ENCODE measurements at regions not wholly inside any gene's neighbourhood (a gene's known extent, or its start where the extent isn't known, plus 50 kb on each side); places are given as distances from the start of the nearest gene placed in this dataset.
"Not testable (repeated sequence)": the region's sequence is repeated elsewhere in the genome, so short reads cannot be mapped to it uniquely, and the experiment has no call there.

DNA sequence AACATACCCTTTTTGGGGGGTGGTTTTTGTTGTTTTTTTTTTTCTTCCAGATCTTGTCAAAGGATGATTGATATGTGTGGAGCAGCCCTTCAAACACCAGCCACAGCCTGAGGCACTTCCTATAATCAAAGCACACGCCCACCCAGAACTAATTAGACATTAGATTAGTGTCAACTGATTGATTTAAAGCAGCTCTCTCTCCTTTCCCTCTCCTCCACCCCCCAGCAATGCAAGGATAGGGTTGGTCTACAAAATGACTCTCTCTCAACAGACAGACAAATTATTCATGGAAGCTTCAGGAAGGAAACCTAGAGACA lies 250.3 kb upstream of the SOX9 start:
- TF ChIP-seq, protein P1, sequence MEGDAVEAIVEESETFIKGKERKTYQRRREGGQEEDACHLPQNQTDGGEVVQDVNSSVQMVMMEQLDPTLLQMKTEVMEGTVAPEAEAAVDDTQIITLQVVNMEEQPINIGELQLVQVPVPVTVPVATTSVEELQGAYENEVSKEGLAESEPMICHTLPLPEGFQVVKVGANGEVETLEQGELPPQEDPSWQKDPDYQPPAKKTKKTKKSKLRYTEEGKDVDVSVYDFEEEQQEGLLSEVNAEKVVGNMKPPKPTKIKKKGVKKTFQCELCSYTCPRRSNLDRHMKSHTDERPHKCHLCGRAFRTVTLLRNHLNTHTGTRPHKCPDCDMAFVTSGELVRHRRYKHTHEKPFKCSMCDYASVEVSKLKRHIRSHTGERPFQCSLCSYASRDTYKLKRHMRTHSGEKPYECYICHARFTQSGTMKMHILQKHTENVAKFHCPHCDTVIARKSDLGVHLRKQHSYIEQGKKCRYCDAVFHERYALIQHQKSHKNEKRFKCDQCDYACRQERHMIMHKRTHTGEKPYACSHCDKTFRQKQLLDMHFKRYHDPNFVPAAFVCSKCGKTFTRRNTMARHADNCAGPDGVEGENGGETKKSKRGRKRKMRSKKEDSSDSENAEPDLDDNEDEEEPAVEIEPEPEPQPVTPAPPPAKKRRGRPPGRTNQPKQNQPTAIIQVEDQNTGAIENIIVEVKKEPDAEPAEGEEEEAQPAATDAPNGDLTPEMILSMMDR (conservative IDR thresholded peaks at IDR 0.05): no peak
- no peak for TF ChIP-seq ZFX (IDR thresholded peaks at IDR 0.05)
- H3K27ac ChIP-seq: no peak overlapping the region

DNA sequence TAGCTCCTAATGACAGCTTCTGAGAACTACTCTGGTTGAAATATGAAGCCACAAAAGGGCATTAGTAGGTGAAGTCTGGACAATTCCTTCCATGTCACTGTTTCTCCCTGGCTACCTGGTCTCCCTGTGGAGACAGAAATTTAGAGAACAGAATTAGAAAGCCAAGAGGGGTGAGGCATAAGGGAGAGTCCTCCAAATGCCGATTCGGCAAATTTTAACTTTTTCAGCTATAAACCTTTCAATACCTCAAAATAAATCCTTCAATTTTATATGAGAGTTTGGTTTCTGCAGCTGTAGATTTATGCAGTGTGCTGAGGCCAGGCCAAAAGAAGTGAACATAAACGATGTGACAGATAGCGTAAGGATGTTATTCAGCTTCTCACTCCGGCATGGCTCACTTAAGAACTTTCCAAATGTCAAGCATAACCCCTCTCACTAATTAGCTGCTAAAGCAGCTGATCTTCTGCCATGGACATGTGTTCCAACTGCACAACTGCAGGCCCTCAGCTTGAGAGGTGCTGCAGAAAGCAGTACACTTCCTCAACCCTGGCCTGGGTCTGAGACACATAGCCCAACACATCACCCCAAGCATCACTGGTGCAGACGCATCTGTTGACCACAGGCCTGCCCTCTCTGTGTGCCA lies 247.9 kb upstream of the SOX9 start:
- TF ChIP-seq ZFX (IDR thresholded peaks at IDR 0.05): no peak
- no peak overlapping the region for H3K27ac ChIP-seq

DNA sequence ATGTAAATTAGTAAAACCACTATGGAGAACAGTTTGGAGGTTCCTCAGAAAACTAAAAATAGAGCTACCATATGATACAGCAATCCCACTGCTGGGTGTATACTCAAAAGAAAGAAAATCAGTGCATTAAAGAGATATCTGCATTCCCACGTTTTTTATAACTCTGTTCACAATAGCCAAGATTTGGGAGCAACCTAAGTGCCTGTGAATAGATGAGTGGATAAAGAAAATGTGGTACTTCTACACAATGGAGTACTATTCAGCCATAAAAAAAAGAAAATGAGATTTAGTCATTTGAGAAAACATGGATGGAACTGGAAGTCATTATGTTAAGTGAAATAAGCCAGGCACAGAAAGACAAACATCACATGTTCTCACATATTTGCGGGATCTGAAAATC lies 246.0 kb upstream of the SOX9 start:
- H3K27ac ChIP-seq: not testable (repeated sequence)

DNA sequence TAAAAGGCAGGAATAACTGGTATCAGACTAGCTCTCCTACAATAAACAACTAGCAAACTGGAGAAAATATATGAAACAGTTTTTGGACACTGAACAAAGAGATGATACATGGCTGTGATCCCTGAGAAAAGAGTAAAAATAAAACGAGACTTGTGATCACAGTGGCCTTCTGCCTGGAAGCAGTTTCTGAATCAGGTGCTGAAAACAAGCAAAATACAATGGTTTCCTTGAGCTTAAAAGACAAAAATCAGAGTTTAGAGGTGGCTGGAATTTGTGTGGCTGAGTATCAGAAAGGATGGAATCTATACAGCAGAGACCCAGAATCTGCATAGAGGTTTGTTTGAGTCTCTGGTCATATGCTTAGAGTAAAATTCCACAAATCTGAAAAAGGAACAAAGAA lies 242.5 kb upstream of the SOX9 start:
- no peak overlapping the region for H3K27ac ChIP-seq
- TF ChIP-seq ZFX (IDR thresholded peaks at IDR 0.05): no peak
- TF ChIP-seq, protein P1 (conservative IDR thresholded peaks at IDR 0.05): no peak

DNA sequence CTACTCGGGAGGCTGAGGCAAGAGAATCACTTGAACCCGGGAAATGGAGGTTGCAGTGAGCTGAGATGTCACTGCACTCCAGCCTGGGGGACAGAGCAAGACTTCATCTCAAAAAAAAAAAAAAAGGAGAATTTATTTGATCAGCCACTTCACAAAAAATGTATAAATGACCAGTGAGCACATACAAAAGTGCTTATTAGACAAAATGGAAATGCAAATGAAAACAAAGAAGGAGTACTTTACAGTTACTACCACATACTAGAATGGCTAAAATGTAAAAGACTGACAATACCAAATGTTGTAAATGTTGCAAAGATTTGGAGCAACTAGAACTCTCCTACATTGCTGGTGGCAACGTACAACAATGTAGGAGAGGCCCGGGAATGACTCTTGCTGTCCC lies 241.8 kb upstream of the SOX9 start:
- TF ChIP-seq, protein P1 (conservative IDR thresholded peaks at IDR 0.05): no peak
- TF ChIP-seq ZFX (IDR thresholded peaks at IDR 0.05): no peak
- no peak overlapping the region for H3K27ac ChIP-seq

DNA sequence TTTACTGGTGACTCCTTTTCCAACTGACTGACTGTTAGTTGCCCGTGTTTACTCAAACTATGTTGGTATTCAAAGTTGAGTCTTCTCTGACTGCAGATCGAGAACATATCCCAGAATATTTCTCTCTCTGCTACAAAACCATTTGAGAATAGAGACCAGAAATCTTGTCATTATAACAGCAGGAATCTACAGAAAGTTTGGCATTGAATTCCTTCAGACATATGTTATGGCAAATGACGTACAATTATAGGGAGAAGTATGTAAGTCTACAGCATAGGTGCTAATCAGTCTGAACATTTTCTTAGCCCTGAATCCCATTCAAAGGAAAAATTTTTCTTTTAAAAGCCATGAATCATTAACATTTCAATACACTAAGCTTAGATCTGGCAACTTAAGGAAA lies 239.8 kb upstream of the SOX9 start:
- no peak overlapping the region for H3K27ac ChIP-seq
- TF ChIP-seq, protein P1 (conservative IDR thresholded peaks at IDR 0.05): no peak
- no peak for TF ChIP-seq ZFX (IDR thresholded peaks at IDR 0.05)

DNA sequence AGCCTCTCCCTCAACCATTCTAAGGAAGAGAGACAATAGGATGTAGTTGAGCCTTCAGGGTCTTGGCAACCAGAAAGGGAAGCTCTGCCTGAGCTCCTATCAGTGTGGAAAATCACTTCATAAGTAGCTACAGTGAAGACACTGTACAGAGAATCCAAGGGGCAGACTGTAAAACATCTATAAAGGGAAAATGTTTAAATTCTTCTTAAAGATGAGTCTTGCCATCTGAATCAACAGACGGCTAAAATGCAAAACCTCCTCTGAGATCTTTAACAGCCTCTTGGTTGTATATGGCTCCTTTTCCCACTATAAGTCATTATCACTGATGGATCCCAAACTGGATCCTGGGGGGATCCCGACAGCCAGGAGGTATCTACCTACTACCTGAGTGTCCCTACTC lies 239.2 kb upstream of the SOX9 start:
- H3K27ac ChIP-seq: no peak overlapping the region
- TF ChIP-seq ZFX (IDR thresholded peaks at IDR 0.05): no peak
- TF ChIP-seq, protein P1 (conservative IDR thresholded peaks at IDR 0.05): no peak

DNA sequence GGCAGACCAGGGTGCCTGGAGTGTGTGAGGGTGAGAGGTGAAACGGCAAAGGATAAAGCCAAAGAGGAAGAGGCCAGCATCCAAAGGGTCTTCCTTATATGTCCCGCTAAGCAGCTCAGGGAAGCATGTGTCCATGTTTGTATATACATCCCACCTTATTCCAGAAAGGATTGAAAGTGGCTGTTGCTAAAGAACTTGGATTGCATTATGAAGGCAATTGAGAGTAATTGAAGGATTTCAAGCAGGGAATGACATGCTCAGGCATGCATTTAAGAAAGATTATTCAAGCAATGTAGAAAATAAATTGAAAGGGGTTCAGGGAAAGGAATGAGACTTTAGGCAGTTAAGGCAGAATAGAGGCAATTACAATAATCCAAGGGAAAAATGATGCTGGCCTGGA lies 237.6 kb upstream of the SOX9 start:
- no peak overlapping the region for H3K27ac ChIP-seq

More for the DNA sequence above, 237.6 kb upstream of the SOX9 start:
- TF ChIP-seq ZFX (IDR thresholded peaks at IDR 0.05): no peak
- TF ChIP-seq, protein P1 (conservative IDR thresholded peaks at IDR 0.05): no peak
